ENCODE measurements at regions not wholly inside any gene's neighbourhood (a gene's known extent, or its start where the extent isn't known, plus 50 kb on each side); places are given as distances from the start of the nearest gene placed in this dataset.

DNA sequence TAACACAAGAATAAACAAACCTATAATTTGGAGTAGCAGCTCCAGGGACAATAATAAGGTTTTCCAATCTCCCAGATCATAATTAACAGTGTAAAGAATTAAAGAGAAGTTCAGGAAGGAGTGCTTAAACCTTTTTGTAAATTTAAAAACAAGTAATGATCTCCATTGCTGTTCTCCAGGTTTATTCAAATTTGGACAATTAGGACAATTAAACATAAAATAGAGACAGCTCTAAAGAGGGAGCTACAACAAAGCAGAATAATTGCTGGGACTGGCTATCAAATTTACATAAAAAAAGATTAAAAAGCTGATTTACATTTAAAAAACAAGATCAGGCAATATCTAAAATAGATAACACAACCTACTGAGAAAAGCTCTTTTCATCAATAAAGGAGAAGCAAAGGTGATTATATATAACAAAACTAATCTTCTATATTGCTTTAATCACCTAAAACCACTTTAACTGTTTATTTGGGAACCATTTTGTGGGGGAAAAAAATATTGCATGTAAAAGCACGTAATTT, 80.1 kb upstream of the CREB1 start:
- no TSS peak for BruUV-seq (replicated peaks)
- H3K79me2 ChIP-seq (ENCODE audit: control insufficient read depth, insufficient read depth, low read length), result no peaks in the 10 kb centered on the region
- H3K4me3 ChIP-seq, result no peak overlapping the region
- TF ChIP-seq CHD4 (IDR thresholded peaks at IDR 0.05), result no peak
- no peak for TF ChIP-seq MEF2A (IDR thresholded peaks at IDR 0.05; ENCODE audit: insufficient read depth, low read depth, low read length)
- no peak for TF ChIP-seq HDAC2 (IDR thresholded peaks at IDR 0.05)
- no peak for TF ChIP-seq ZNF687 (IDR thresholded peaks at IDR 0.05)
- TF ChIP-seq BCL11A (IDR thresholded peaks at IDR 0.05; ENCODE audit: low read depth, low read length), result no peak
- TF ChIP-seq POU2F2 (IDR thresholded peaks at IDR 0.05; ENCODE audit: borderline replicate concordance, low read depth, low read length), result no peak
- TF ChIP-seq DPF2 (IDR thresholded peaks at IDR 0.05), result no peak
- TF ChIP-seq ATF2 (IDR thresholded peaks at IDR 0.05; ENCODE audit: low read length), result no peak
- TF ChIP-seq NFYA (IDR thresholded peaks at IDR 0.05; ENCODE audit: borderline replicate concordance, low read depth, low read length), result no peak
- TF ChIP-seq ZBTB4 (CRISPR knock-in tag; IDR thresholded peaks at IDR 0.05), result no peak
- no peak overlapping the region for H2AFZ ChIP-seq (ENCODE audit: control insufficient read depth, low read depth, low read length)
- no peak overlapping the region for H3K27ac ChIP-seq (ENCODE audit: control insufficient read depth, insufficient read depth)
- H4K20me1 ChIP-seq (ENCODE audit: control insufficient read depth, insufficient read depth), result no peaks in the 10 kb centered on the region
- DNase-seq (ENCODE audit: low read depth, low spot score), result no peak
- no peak for FAIRE-seq
- H3K9me3 ChIP-seq (replicated peaks; ENCODE audit: control insufficient read depth, insufficient read depth, low read length), result no peaks in the 10 kb centered on the region
- H3K9ac ChIP-seq (ENCODE audit: control insufficient read depth, insufficient read depth, low read length), result no peak overlapping the region
- no peak for ATAC-seq
- no peak overlapping the region for H3K4me2 ChIP-seq (ENCODE audit: control insufficient read depth, insufficient read depth)
- intact Hi-C loops (cut with micrococcal nuclease; ENCODE audit: unreplicated experiment) (no loop called here), in situ Hi-C loops (cut with MboI) (no loop called here)
- ChIA-PET SMC1A (ENCODE audit: uncharacterized antibody, unreplicated experiment) (interaction anchor here (0.7 kb wide), 1 partner anchor 23 kb away, joined by 3 read pairs; no protein-coding TSS in a partner anchor), CTCF (interaction anchor here (0.8 to 1.6 kb wide), 5 partner anchors 24 to 650 kb away, joined by 3 to 5 read pairs (median 3); no protein-coding TSS in a partner anchor), POLR2A (no interaction called here), RAD21 (ENCODE audit: unreplicated experiment) (no interaction called here)
- no peaks in the 10 kb centered on the region for H3K36me3 ChIP-seq (ENCODE audit: control insufficient read depth in 2 of 2, insufficient read depth in 2 of 2, low read length in 1 of 2)
- H3K4me1 ChIP-seq (ENCODE audit: control insufficient read depth, insufficient read depth, low read length), result no peaks in the 10 kb centered on the region
- 0% methylated on average over 1 of the region's 1 CpG for WGBS (ENCODE audit: insufficient coverage, insufficient replicate concordance, low lambda C conversion rate, missing lambda C conversion rate)
- H3K27me3 ChIP-seq (replicated peaks in 1 of 2; ENCODE audit: control insufficient read depth in 2 of 2, insufficient read depth in 2 of 2, low read length in 1 of 2), result no peaks in the 10 kb centered on the region

Measured in GM12878 (cell line).